Prostate gland (tissue), 2 donors: ENCODE measurements at regions not wholly inside any gene's neighbourhood (a gene's known extent, or its start where the extent isn't known, plus 50 kb on each side); places are given as distances from the start of the nearest gene placed in this dataset.

Source experiments
- POLR2A ChIP-seq: fragments of 450-650 bp; IDR thresholded peaks from one replicate; pipeline ENCODE4 v1.6.1; 2016; ENCODE audit warnings: antibody characterized with exemption, mild to moderate bottlenecking
- POLR2AphosphoS5 ChIP-seq: sonication (generic); formaldehyde crosslinking; IDR thresholded peaks from one replicate; pipeline ENCODE4 v1.6.1; 2017; ENCODE audit warnings: antibody characterized with exemption
- TF ChIP-seq, protein P1 (sequence below), 4 experiments: fragments of 200-600 bp in 2 of 4; fragments of 450-650 bp in 2 of 4; sonication (generic) in 2 of 4; IDR thresholded peaks; 1 replicate in 3 of 4; 2 replicates in 1 of 4; pipeline ENCODE4 v1.5.1; 2016 to 2019; ENCODE audit warnings: antibody characterized with exemption in 4 of 4, mild to moderate bottlenecking in 2 of 4, moderate library complexity in 2 of 4

DNA sequence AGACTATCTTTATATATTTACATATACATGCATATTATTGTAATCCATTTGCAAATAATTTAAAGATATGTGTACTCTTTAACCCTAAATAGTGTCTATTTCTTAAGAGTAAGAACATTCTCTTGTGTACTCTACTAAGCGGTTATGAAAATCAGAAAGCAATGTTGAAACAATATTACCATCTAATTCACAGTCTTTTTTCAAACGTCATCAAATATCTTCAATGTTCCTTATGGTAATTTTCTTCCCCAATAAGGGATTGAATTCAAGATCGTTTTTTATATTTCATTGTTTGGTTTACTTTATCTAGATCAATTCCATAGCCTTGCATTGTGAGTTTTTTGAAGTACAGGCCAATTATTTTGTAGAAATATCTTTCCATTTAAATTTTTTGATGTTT is 1647.4 kb upstream of the PRR20A start:
- TF ChIP-seq, protein P1, sequence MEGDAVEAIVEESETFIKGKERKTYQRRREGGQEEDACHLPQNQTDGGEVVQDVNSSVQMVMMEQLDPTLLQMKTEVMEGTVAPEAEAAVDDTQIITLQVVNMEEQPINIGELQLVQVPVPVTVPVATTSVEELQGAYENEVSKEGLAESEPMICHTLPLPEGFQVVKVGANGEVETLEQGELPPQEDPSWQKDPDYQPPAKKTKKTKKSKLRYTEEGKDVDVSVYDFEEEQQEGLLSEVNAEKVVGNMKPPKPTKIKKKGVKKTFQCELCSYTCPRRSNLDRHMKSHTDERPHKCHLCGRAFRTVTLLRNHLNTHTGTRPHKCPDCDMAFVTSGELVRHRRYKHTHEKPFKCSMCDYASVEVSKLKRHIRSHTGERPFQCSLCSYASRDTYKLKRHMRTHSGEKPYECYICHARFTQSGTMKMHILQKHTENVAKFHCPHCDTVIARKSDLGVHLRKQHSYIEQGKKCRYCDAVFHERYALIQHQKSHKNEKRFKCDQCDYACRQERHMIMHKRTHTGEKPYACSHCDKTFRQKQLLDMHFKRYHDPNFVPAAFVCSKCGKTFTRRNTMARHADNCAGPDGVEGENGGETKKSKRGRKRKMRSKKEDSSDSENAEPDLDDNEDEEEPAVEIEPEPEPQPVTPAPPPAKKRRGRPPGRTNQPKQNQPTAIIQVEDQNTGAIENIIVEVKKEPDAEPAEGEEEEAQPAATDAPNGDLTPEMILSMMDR (IDR thresholded peaks at IDR 0.05): no peak
- TF ChIP-seq POLR2A (no peak), POLR2AphosphoS5 (no peak)
